GM19468 (cell line): ENCODE measurements at regions not wholly inside any gene's neighbourhood (a gene's known extent, or its start where the extent isn't known, plus 50 kb on each side); places are given as distances from the start of the nearest gene placed in this dataset.
"Not testable (repeated sequence)": the region's sequence is repeated elsewhere in the genome, so short reads cannot be mapped to it uniquely, and the experiment has no call there.

Experiments
- ATAC-seq: cut with Tn5 transposase; IDR thresholded peaks from one replicate; pipeline ENCODE4 v1.9.1; 2021; ENCODE audit warnings: mild to moderate bottlenecking, moderate library complexity, moderate number of reproducible peaks; ENCODE audit not compliant: unreplicated experiment; ENCODE audit errors: extremely low read depth

DNA sequence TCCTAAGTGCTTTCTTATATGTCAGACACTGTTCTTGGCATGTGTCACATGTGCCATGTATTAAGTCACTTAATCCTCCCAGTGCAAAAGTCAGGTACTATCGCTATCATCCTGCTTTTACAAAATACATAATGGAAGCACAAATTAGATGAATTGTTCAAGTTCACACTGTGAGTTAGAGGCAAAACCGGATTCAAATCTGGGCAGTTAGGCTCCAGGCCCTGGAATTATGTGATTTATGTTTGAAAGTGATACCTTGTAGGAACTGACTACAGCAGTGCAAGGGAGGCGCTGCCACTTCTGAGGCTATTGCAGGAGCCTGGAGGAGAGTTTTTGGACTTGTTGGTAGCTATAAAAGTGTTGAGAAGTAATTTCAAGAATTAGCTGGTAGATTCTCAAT, 358.3 kb downstream of the HLX start:
- ATAC-seq = no peak

DNA sequence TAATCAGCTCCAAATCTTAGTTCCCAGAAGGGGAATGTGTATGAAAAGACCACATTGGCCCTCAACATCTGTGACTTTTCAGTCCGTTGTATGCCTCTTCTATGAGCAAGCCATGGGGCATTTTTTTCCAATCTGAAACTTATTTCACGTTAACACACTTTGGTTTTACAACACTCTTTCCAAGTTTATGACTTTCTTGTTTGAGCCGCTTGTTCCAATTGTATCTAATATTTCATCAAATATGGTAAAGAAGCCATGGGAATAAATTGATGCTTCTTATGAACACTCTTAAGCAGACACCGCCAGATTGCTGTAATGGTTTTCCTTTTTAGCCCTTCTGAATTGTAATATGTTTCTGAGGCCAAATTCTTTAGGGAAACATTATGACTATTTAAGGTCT, 359.9 kb downstream of the HLX start:
- no peak for ATAC-seq

DNA sequence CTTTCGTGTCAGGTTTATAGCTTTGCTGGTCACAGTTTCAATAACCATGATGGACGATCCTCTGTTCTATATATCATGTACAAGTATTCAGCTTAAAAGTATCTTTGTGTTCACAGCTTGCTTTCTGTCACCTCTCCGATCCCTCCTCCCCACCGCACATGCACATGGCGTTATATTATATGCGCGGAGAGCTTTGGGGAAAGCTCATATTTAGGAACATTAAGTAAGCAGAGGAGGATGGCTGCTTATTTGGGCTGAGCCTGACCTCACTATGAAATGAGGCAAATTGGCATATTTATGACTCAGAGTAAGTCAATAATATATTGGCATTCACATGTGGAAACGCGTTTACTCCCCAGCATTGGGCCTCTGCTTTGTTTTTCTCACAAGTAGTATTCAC, 360.5 kb downstream of the HLX start:
- no peak for ATAC-seq

- ATAC-seq = no peak
These were observed 361.4 kb downstream of the HLX start for GRCh38 chr1:221240690-221241089.

- no peak for ATAC-seq
These were observed 361.9 kb downstream of the HLX start for GRCh38 chr1:221241157-221241556.

DNA sequence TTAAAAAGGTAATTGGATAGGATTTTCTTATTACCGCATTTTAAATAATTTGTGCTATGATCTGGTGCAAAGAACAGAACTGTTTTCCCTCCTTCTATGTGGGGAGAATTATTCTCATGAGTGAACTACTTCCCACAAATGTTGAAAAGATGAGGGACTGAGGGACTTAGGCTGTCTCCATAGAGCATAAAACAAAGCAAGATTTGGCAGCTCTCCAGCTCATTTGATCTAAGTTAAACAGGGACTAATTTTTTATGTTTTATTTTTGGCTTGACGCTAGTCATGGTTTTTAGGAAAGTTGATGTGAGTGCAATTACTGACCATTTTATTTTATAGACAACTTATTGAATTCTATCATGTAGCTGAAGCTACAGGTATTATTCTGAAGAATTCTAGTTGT, 362.3 kb downstream of the HLX start:
- no peak for ATAC-seq

GRCh38 chr1:221246067-221246466, 366.8 kb downstream of the HLX start:
- no peak for ATAC-seq

DNA sequence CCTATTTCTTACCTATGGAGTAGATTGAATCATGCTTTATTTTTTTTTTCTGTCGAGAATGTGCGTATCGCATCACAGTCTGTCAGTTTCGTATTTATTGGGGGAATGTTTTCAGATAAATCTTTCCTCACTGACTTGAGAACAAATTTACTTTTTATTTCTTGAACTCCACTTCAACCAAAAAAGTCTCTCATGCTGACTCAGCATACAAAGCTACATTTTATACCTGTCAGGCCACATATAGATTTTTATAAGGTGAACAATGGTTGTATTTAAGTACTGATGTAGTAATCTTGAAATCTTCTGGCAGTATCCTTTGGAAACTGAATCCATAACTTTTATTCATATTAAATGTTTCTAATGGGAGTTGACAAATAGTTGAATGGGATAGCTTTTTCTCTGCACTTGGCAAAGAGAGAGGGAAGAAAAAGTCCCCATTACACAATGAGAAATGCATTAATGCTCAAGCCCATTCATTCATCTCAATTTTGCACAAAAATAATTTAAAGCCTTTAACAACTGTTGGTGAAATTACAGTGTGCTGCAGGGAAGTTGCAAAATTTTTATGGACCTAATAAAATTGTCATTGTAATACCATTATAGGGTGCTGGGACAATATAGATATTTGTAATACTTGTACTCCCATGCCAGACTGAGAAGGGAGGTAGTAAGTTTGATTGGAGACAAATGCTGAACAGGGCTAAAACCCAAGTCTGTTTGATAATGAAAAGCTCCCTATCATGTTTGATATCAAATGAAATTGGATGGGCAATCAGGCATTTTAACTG, 367.6 kb downstream of the HLX start:
- ATAC-seq = no peak

DNA sequence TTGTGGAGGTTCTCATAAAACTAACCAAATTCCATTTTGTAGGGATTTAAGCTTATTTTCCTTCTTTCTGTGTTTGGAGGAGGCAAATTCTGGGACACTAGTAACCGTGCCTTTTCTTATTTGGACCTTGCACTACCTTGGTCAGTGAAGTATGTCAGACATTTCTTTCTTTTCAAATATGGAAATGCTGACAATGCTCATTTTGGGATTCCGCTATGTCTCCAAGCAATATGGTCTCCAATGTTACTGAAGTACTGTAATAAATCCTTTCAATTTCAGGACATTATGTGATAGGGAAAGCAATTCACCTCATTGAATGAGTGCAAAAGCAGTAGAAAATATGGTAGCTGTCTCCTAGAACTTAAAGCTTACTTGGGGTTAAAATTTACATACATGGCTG, 372.3 kb downstream of the HLX start:
- no peak for ATAC-seq

GRCh38 chr1:221254813-221255212, 375.6 kb downstream of the HLX start:
- no peak for ATAC-seq

DNA sequence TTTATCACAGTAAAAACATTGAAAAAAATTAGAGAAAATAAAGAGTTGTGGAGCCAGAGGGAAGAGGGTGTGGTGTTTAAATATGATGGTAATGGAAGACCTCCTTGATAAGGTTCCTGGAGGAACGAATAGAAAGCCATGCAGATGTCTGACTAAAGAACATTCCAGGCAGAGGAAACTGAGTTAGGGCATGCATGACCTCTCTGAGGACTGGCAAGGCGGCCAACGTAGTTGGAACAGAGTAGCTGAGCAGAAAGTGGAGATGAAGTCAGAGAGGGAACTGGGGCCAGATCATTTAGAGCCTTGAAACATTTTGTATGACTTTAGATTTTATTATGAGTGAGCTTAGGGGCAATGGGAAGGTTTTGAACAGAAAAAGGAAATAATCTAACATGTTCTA, 377.5 kb downstream of the HLX start:
- no peak for ATAC-seq

DNA sequence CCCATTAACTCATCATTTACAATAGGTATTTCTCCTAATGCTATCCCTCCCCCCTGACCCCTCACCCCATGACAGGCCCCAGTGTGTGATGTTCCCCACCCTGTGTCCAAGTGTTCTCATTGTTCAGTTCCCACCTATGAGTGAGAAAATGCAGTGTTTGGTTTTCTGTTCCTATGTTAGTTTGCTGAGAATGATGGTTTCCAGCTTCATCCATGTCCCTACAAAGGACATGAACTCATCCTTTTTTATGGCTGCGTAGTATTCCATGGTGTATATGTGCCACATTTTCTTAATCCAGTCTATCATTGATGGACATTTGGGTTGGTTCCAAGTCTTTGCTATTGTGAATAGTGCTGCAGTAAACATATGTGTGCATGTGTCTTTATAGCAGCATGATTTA, 378.3 kb downstream of the HLX start:
- not testable (repeated sequence) for ATAC-seq

GRCh38 chr1:221262677-221263076, 383.4 kb downstream of the HLX start:
- ATAC-seq = not testable (repeated sequence)

GRCh38 chr1:221263831-221264767, 384.9 kb downstream of the HLX start:
- peak; percentile 85 for ATAC-seq

- no peak for ATAC-seq
These were observed 385.6 kb downstream of the HLX start for GRCh38 chr1:221264848-221265247.

DNA sequence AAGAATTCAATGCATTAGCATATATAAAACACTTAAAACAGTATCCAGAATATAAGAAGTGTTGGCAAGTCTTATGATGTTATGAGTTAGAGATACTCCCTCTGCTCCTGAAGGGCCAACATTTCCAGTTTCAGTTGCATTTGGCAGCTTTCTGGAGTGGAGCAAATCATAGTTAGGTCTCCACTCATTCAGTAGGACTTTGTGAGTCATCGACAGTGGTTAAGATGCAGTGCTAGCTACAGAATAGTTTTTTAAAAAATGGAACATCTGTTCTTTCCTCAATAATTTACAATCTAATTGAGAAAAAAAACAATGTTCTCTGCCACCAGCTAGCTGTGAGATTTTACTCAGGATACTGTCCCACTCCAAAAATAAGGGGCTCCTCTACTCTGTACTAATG, 389.1 kb downstream of the HLX start:
- no peak for ATAC-seq

DNA sequence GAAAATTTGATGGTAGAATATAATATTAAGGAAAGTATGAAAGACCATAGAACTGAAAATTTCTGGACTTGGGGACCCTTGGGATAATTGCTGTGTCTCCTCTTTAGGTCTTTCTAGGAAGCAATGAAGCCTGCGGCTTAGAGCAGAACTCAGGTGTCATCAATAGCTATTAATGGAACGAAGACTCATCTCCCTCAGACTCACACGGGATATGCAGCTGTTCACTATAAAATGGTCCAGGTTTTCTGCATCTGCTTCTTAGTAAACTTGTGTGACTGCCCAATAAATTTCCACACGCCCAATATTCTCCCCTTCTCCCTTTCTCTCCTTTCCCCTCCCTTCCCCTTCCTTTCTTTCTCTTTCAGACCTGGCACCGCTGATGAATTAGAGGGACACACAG, 392.5 kb downstream of the HLX start:
- no peak for ATAC-seq

GRCh38 chr1:221272940-221273339, 393.7 kb downstream of the HLX start:
- no peak for ATAC-seq

DNA sequence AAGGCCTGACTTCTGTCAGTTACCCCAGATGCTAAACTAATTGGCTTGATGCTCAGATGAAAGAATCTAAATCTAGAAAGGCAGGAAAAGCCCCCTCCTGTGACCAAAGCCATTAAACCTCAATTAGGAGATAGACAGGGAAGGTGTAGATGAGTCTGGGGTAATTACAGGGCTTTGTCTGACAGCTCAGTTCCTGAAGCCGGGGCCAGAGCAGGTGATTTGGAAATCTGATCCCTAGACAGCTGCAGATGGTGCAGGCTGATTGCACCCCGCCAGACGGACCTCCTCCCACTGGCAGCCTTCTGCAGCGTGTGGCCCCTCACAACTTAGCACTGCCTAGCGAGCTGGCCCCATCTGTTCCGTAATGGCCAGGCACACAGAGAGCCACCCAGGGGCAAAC, 395.1 kb downstream of the HLX start:
- no peak for ATAC-seq

DNA sequence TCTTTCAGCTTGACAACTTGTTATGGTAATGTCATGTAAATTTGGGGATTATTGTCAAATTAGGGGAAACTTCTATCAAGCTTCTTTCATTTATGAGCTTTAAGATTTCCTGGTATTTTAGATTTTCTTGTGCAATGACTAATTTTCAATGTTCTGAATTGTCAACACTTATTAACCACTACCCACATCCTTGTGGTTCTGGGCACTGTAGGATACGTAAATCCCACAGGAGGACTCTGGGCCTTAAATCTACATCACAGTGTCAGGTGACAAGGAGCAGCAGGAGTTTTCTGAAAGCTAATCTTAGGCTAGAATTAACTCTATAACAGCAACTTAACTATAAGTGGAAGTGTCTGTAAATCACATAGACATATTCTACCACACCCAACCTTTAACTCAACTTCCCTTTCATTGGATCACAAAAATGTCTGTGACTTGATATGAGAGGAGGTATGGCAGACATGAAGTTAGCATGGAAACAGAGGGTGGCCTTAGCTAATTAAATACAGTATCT, 397.7 kb downstream of the HLX start:
- no peak for ATAC-seq

- no peak for ATAC-seq
These were observed 399.9 kb downstream of the HLX start for GRCh38 chr1:221279146-221279545.
